Astrocyte (in vitro differentiated cells and primary cell): ENCODE measurements at regions not wholly inside any gene's neighbourhood (a gene's known extent, or its start where the extent isn't known, plus 50 kb on each side); places are given as distances from the start of the nearest gene placed in this dataset.
A peak's percentile ranks its signal among the peaks of the same experiment; 100 is the strongest.
"Not testable (repeated sequence)": the region's sequence is repeated elsewhere in the genome, so short reads cannot be mapped to it uniquely, and the experiment has no call there.

Experiments used
- DNase-seq: peaks from one replicate; pipeline ENCODE4 v3.0.0-alpha.2; 2010; ENCODE audit warnings: low read depth
- FAIRE-seq: peaks from 2 replicates; lab custom pipeline; 2011; peaks lifted over from hg19 to GRCh38; lab: Jason Lieb, UNC
- H2AFZ ChIP-seq: 2 replicates; pipeline ENCODE4 v1.6.0; 2012; ENCODE audit warnings: low read depth, low read length, inconsistent platforms
- H3K27ac ChIP-seq: 2 replicates; pipeline ENCODE4 v1.5.1; 2011; ENCODE audit warnings: low read depth, low read length, inconsistent platforms
- H3K27me3 ChIP-seq: 2 replicates; pipeline ENCODE4 v1.6.0; 2011; ENCODE audit warnings: low read length, inconsistent platforms; ENCODE audit not compliant: insufficient read depth
- H3K36me3 ChIP-seq: 2 replicates; pipeline ENCODE4 v1.5.1; 2011; ENCODE audit warnings: low read length, inconsistent platforms; ENCODE audit not compliant: insufficient read depth
- H3K4me1 ChIP-seq: 2 replicates; pipeline ENCODE4 v1.5.1; 2011; ENCODE audit warnings: low read length, inconsistent platforms; ENCODE audit not compliant: insufficient read depth
- H3K4me2 ChIP-seq: 2 replicates; pipeline ENCODE4 v1.6.0; 2012; ENCODE audit warnings: low read length, inconsistent platforms
- H3K4me3 ChIP-seq: 2 replicates; pipeline ENCODE4 v1.5.1; 2011; ENCODE audit warnings: low read depth, mild to moderate bottlenecking, low read length, inconsistent platforms; ENCODE audit not compliant: insufficient read depth
- H3K79me2 ChIP-seq: 2 replicates; pipeline ENCODE4 v1.6.0; 2012; ENCODE audit warnings: mild to moderate bottlenecking, low read length, inconsistent platforms; ENCODE audit not compliant: insufficient read depth
- H3K9ac ChIP-seq: 2 replicates; pipeline ENCODE4 v1.6.0; 2012; ENCODE audit warnings: mild to moderate bottlenecking, low read length, inconsistent platforms
- H3K9me3 ChIP-seq: 2 replicates; pipeline ENCODE4 v1.5.1; 2012; ENCODE audit warnings: low read depth, mild to moderate bottlenecking, low read length, inconsistent platforms; ENCODE audit not compliant: insufficient read depth
- H4K20me1 ChIP-seq: 2 replicates; pipeline ENCODE4 v1.6.0; 2012; ENCODE audit warnings: low read length, inconsistent platforms; ENCODE audit not compliant: insufficient read depth
- H3K27ac Mint-ChIP-seq: one replicate; pipeline ENCODE4 v1.8.0; 2021; ENCODE audit warnings: mild to moderate bottlenecking, mixed read lengths; ENCODE audit not compliant: unreplicated experiment
- H3K27me3 Mint-ChIP-seq: one replicate; pipeline ENCODE4 v1.8.0; 2021; ENCODE audit warnings: low read depth, mixed read lengths; ENCODE audit not compliant: unreplicated experiment
- H3K36me3 Mint-ChIP-seq: one replicate; pipeline ENCODE4 v1.8.0; 2021; ENCODE audit warnings: low read depth, mixed read lengths; ENCODE audit not compliant: unreplicated experiment
- H3K4me1 Mint-ChIP-seq: one replicate; pipeline ENCODE4 v1.8.0; 2021; ENCODE audit warnings: low read depth, mixed read lengths; ENCODE audit not compliant: unreplicated experiment
- H3K4me3 Mint-ChIP-seq: one replicate; pipeline ENCODE4 v1.8.0; 2021; ENCODE audit warnings: mild to moderate bottlenecking, moderate library complexity, mixed read lengths; ENCODE audit not compliant: unreplicated experiment
- H3K9me3 Mint-ChIP-seq: one replicate; pipeline ENCODE4 v1.8.0; 2021; ENCODE audit warnings: mild to moderate bottlenecking, mixed read lengths; ENCODE audit not compliant: unreplicated experiment
- CTCF ChIP-seq: IDR thresholded peaks from 2 replicates; pipeline ENCODE4 v1.5.1; 2011; ENCODE audit warnings: low read depth, mild to moderate bottlenecking, inconsistent platforms, low read length, moderate library complexity; ENCODE audit not compliant: insufficient read depth
- EZH2 ChIP-seq: IDR thresholded peaks from 2 replicates; pipeline ENCODE4 v1.6.1; 2012; ENCODE audit warnings: mild to moderate bottlenecking, low read length, inconsistent platforms; ENCODE audit not compliant: insufficient read depth

- not testable (repeated sequence) for FAIRE-seq, H3K4me1 ChIP-seq, H3K4me3 Mint-ChIP-seq, H3K27ac Mint-ChIP-seq, H3K27me3 ChIP-seq, H3K27me3 Mint-ChIP-seq, H3K4me2 ChIP-seq, H3K79me2 ChIP-seq, H3K4me1 Mint-ChIP-seq, H4K20me1 ChIP-seq, H2AFZ ChIP-seq, DNase-seq, H3K36me3 Mint-ChIP-seq, H3K9me3 ChIP-seq, H3K9me3 Mint-ChIP-seq, H3K4me3 ChIP-seq, H3K9ac ChIP-seq, H3K27ac ChIP-seq, H3K36me3 ChIP-seq
These were observed 53.5 kb upstream of the JADE2 start for GRCh38 chr5:134471858-134472449.

GRCh38 chr5:134468921-134469400 lies 56.5 kb upstream of the JADE2 start:
- no peaks in the 10 kb centered on the region for H4K20me1 ChIP-seq
- Mint-ChIP-seq H3K9me3 (peaks cover 5% of the 10 kb centered on the region), H3K4me1 (peaks cover 8% of the 10 kb centered on the region), H3K27me3 (no peaks in the 10 kb centered on the region), H3K27ac (no peak overlapping the region), H3K36me3 (peaks cover 2% of the 10 kb centered on the region), H3K4me3 (no peak overlapping the region)
- H3K4me1 ChIP-seq, result peaks cover 15% of the 10 kb centered on the region
- H3K4me2 ChIP-seq, result no peak overlapping the region
- H3K27me3 ChIP-seq, result no peaks in the 10 kb centered on the region
- H3K9ac ChIP-seq, result no peak overlapping the region
- no peaks in the 10 kb centered on the region for H3K79me2 ChIP-seq
- DNase-seq, result no peak
- no peak for TF ChIP-seq CTCF
- H3K9me3 ChIP-seq, result no peaks in the 10 kb centered on the region
- no peak overlapping the region for H3K4me3 ChIP-seq
- FAIRE-seq, result no peak
- no peaks in the 10 kb centered on the region for H3K36me3 ChIP-seq
- H3K27ac ChIP-seq, result no peak overlapping the region
- no peak overlapping the region for H2AFZ ChIP-seq

GRCh38 chr5:134467231-134467630 lies 55.5 kb upstream of the CDKN2AIPNL start:
- no peaks in the 10 kb centered on the region for H3K27me3 ChIP-seq
- H3K4me2 ChIP-seq, result peak overlapping the region; percentile 85
- FAIRE-seq (no peak), DNase-seq (no peak)
- H2AFZ ChIP-seq, result no peak overlapping the region
- H3K27ac ChIP-seq, result no peak overlapping the region
- H3K4me3 ChIP-seq, result no peak overlapping the region
- Mint-ChIP-seq H3K4me1 (peaks cover 12% of the 10 kb centered on the region), H3K4me3 (peak overlapping the region; percentile 74), H3K36me3 (no peaks in the 10 kb centered on the region), H3K27me3 (peaks cover 3% of the 10 kb centered on the region), H3K9me3 (peaks cover 5% of the 10 kb centered on the region), H3K27ac (no peak overlapping the region)
- H4K20me1 ChIP-seq, result no peaks in the 10 kb centered on the region
- no peaks in the 10 kb centered on the region for H3K79me2 ChIP-seq
- no peak overlapping the region for H3K9ac ChIP-seq
- H3K36me3 ChIP-seq, result no peaks in the 10 kb centered on the region
- no peaks in the 10 kb centered on the region for H3K9me3 ChIP-seq
- TF ChIP-seq CTCF (no peak), EZH2 (no peak)
- peaks cover 15% of the 10 kb centered on the region for H3K4me1 ChIP-seq
